Neural cell (in vitro differentiated cells): ENCODE measurements at regions not wholly inside any gene's neighbourhood (a gene's known extent, or its start where the extent isn't known, plus 50 kb on each side); places are given as distances from the start of the nearest gene placed in this dataset.

Experiments
- H2AFZ ChIP-seq: fragments of 200-600, 300-800 bp; sonication (generic), shearing (Covaris generic); 2 replicates; pipeline ENCODE4 v1.6.0; 2014; ENCODE audit warnings: low read depth, mild to moderate bottlenecking, antibody characterized with exemption, low read length, moderate library complexity
- H3F3A ChIP-seq: fragments of 200-600 bp; shearing (Covaris generic); 2 replicates; pipeline ENCODE4 v1.6.1; 2016; ENCODE audit warnings: mild to moderate bottlenecking, moderate library complexity, mixed read lengths, antibody characterized with exemption, low read length; ENCODE audit not compliant: insufficient read depth, poor library complexity, severe bottlenecking
- H3K27ac ChIP-seq: fragments of 200-600, 300-800 bp; sonication (generic), shearing (Covaris generic); 2 replicates; pipeline ENCODE4 v1.5.1; 2014; ENCODE audit warnings: mild to moderate bottlenecking, low read length, moderate library complexity
- H3K27me3 ChIP-seq: fragments of 300-800, 200-600 bp; sonication (generic), shearing (Covaris generic); 2 replicates; pipeline ENCODE4 v1.6.0; 2014; ENCODE audit warnings: mild to moderate bottlenecking, low read depth, low read length, moderate library complexity; ENCODE audit not compliant: insufficient read depth
- H3K36me3 ChIP-seq: fragments of 300-800, 200-600 bp; sonication (generic), shearing (Covaris generic); 2 replicates; pipeline ENCODE4 v1.5.1; 2014; ENCODE audit warnings: mild to moderate bottlenecking, antibody characterized with exemption, low read length, moderate library complexity; ENCODE audit not compliant: insufficient read depth
- H3K4me2 ChIP-seq: fragments of 300-800, 200-600 bp; sonication (generic), shearing (Covaris generic); 2 replicates; pipeline ENCODE4 v1.6.0; 2014; ENCODE audit warnings: mild to moderate bottlenecking, low read length
- H3K4me3 ChIP-seq: fragments of 300-800, 200-600 bp; sonication (generic), shearing (Covaris generic); 2 replicates; pipeline ENCODE4 v1.5.1; 2014; ENCODE audit warnings: mild to moderate bottlenecking, low read length, moderate library complexity
- H3K79me2 ChIP-seq: fragments of 200-600 bp; shearing (Covaris generic); replicated peaks from 2 replicates; pipeline ENCODE4 v1.6.0; 2014; ENCODE audit warnings: mild to moderate bottlenecking, low read length, moderate library complexity; ENCODE audit not compliant: insufficient read depth
- H3K9ac ChIP-seq: fragments of 300-800, 200-600 bp; sonication (generic), shearing (Covaris generic); 2 replicates; pipeline ENCODE4 v1.6.1; 2016; ENCODE audit warnings: mild to moderate bottlenecking, low read length, mixed read lengths
- H3K9me2 ChIP-seq: fragments of 200-600 bp; shearing (Covaris generic); 2 replicates; pipeline ENCODE4 v1.6.1; 2016; ENCODE audit warnings: mild to moderate bottlenecking, low read length, mixed read lengths; ENCODE audit not compliant: insufficient read depth
- H3K9me3 ChIP-seq: fragments of 200-600, 300-800 bp; sonication (generic), shearing (Covaris generic); 2 replicates; pipeline ENCODE4 v1.6.1; 2016; ENCODE audit warnings: mild to moderate bottlenecking, mixed run types, low read length, moderate library complexity, mixed read lengths
- H4K20me1 ChIP-seq: fragments of 200-600 bp; shearing (Covaris generic); 2 replicates; pipeline ENCODE4 v1.6.1; 2016; ENCODE audit warnings: mild to moderate bottlenecking, mixed run types; ENCODE audit not compliant: insufficient read depth
- EP300 ChIP-seq: fragments of 450-650 bp; conservative IDR thresholded peaks from 2 replicates; pipeline ENCODE4 v1.6.1; 2014; ENCODE audit warnings: antibody characterized with exemption, mild to moderate bottlenecking, moderate library complexity; ENCODE audit not compliant: poor library complexity, severe bottlenecking
- EZH2 ChIP-seq: fragments of 200-600, 300-800 bp; shearing (Covaris generic), sonication (generic); IDR thresholded peaks from 2 replicates; pipeline ENCODE4 v1.6.1; 2014; ENCODE audit warnings: antibody characterized with exemption, low read length, borderline replicate concordance, mild to moderate bottlenecking; ENCODE audit not compliant: insufficient read depth, poor library complexity, severe bottlenecking
- MXI1 ChIP-seq: fragments of 450-650 bp; conservative IDR thresholded peaks from 2 replicates; pipeline ENCODE4 v1.6.1; 2014; ENCODE audit warnings: antibody characterized with exemption, mild to moderate bottlenecking; ENCODE audit not compliant: poor library complexity, severe bottlenecking
- POLR2AphosphoS5 ChIP-seq: IDR thresholded peaks from 2 replicates; pipeline ENCODE4 v1.6.1; 2012
- RAD21 ChIP-seq: fragments of 450-650 bp; conservative IDR thresholded peaks from 2 replicates; pipeline ENCODE4 v1.6.1; 2014; ENCODE audit warnings: antibody characterized with exemption, mild to moderate bottlenecking, moderate library complexity
- REST ChIP-seq: IDR thresholded peaks from 2 replicates; pipeline ENCODE4 v1.6.1; 2012; ENCODE audit warnings: borderline replicate concordance
- SMC3 ChIP-seq: fragments of 450-650 bp; conservative IDR thresholded peaks from 2 replicates; pipeline ENCODE4 v1.6.1; 2014; ENCODE audit warnings: antibody characterized with exemption, mild to moderate bottlenecking, moderate library complexity; ENCODE audit not compliant: poor library complexity
- TAF1 ChIP-seq: IDR thresholded peaks from 2 replicates; pipeline ENCODE4 v1.6.1; 2012; ENCODE audit warnings: low read depth
- TF ChIP-seq, protein P1 (sequence below): fragments of 450-650 bp; IDR thresholded peaks from 2 replicates; pipeline ENCODE4 v1.5.1; 2014; ENCODE audit warnings: antibody characterized with exemption, mild to moderate bottlenecking, moderate library complexity; ENCODE audit not compliant: poor library complexity, severe bottlenecking

DNA sequence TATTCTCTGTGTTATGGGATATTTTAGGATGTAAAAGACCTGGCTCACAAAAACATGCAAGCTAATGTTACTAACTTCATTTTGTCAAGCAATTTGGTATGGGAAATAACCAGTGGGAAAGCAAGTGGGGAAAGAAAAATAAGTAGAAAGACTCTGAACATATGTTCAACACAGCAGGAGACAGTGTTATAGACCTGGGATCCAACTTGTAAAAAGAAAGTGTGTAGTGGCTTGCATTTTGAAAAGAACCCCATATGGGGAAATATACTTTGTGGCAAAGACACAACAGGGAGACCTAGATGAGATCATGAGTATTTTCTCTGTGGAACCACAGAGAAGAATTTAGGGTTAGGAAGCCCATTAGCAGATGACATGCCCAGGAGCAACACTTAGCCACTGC, 212.7 kb upstream of the NRIP1 start:
- no peaks in the 10 kb centered on the region for H3K9me2 ChIP-seq
- H3F3A ChIP-seq = no peaks in the 10 kb centered on the region
- H3K27me3 ChIP-seq = no peaks in the 10 kb centered on the region
- H3K4me2 ChIP-seq = no peak overlapping the region
- no peaks in the 10 kb centered on the region for H4K20me1 ChIP-seq
- H3K27ac ChIP-seq = no peak overlapping the region
- no peak overlapping the region for H3K4me3 ChIP-seq
- H3K9ac ChIP-seq = no peak overlapping the region
- TF ChIP-seq, protein P1, sequence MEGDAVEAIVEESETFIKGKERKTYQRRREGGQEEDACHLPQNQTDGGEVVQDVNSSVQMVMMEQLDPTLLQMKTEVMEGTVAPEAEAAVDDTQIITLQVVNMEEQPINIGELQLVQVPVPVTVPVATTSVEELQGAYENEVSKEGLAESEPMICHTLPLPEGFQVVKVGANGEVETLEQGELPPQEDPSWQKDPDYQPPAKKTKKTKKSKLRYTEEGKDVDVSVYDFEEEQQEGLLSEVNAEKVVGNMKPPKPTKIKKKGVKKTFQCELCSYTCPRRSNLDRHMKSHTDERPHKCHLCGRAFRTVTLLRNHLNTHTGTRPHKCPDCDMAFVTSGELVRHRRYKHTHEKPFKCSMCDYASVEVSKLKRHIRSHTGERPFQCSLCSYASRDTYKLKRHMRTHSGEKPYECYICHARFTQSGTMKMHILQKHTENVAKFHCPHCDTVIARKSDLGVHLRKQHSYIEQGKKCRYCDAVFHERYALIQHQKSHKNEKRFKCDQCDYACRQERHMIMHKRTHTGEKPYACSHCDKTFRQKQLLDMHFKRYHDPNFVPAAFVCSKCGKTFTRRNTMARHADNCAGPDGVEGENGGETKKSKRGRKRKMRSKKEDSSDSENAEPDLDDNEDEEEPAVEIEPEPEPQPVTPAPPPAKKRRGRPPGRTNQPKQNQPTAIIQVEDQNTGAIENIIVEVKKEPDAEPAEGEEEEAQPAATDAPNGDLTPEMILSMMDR = no peak
- TF ChIP-seq RAD21 (no peak), REST (no peak)
- no peaks in the 10 kb centered on the region for H3K9me3 ChIP-seq
- H3K79me2 ChIP-seq = no peaks in the 10 kb centered on the region
- no peaks in the 10 kb centered on the region for H3K36me3 ChIP-seq
- H2AFZ ChIP-seq = no peak overlapping the region

- Histone ChIP-seq H2AFZ (no peak overlapping the region), H3K4me2 (no peak overlapping the region), H3K9ac (no peak overlapping the region), H3K27ac (no peak overlapping the region), H3K4me3 (no peak overlapping the region), H3K9me2 (no peaks in the 10 kb centered on the region), H3K36me3 (no peaks in the 10 kb centered on the region), H3K9me3 (no peaks in the 10 kb centered on the region), H3K79me2 (no peaks in the 10 kb centered on the region), H3F3A (no peaks in the 10 kb centered on the region), H3K27me3 (no peaks in the 10 kb centered on the region), H4K20me1 (no peaks in the 10 kb centered on the region)
- no peak for TF ChIP-seq REST
- TF ChIP-seq, protein P1 = no peak
- no peak for TF ChIP-seq EZH2
- TF ChIP-seq RAD21 = no peak
- TF ChIP-seq POLR2AphosphoS5 = no peak
- TF ChIP-seq TAF1 = no peak
- no peak for TF ChIP-seq MXI1
- TF ChIP-seq EP300 = no peak
- no peak for TF ChIP-seq SMC3
These were observed 213.5 kb upstream of the NRIP1 start for GRCh38 chr21:15278279-15278678.
